ENCODE measurements at regions not wholly inside any gene's neighbourhood (a gene's known extent, or its start where the extent isn't known, plus 50 kb on each side); places are given as distances from the start of the nearest gene placed in this dataset.

DNA sequence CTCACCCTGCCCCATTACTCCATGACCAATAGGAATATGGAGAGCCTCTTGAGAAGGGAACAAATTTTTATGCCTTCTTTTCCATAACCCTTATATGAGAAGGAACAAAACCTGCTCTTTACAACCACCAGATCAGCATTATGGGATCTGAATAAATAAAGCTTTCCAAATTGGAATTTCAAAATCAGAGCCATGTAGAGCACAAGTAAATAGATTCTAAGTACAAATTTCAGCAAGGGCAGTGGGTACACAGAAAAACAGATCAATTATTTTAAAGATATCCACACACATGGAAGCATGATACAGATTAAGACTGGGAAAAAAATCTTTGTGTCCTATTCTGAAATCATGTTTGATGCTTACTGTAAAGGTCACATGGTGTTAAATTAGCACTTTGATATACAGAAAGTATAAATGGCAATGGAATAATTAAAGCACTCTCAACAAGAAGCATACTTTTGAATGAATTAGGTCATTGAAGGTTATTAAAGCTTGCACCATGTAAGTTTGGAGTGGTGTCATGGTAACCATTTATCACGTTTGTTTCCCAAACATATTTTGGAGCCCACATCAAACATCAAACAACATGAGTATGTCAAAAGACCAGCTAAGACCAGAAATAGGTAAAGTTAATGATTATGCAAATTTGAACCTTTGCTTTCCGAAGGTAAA, 75.9 kb upstream of the AVPR1A start:
- 64 to 69% methylated on average over 2 of the region's 2 CpGs for WGBS, 2 donors
- DNase-seq (ENCODE audit: low spot score in 2 of 2), result no peak
- no peaks in the 10 kb centered on the region for H3K36me3 ChIP-seq

DNA sequence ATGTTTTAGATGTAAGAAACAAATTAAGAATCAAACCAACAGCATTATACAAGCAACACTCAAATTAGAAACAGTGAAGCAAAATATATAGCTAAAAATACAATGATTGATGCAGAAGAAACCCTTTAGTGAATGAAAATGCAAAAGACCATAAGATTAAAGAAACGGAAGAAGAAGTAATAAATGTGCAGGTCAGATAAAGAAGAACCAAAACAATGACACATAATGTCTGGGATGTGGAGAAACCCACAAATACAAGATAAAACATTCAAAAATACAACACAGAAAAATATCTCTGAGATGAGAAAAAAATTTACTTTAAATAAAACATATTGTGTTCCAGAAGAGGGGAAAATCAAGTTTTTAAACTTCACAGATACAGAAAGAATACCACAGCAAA, 73.4 kb upstream of the AVPR1A start:
- Histone ChIP-seq H3K36me3 (no peaks in the 10 kb centered on the region), H3K27me3 (no peaks in the 10 kb centered on the region), H3K4me3 (no peak overlapping the region), H3K27ac (no peak overlapping the region), H3K9me3 (no peaks in the 10 kb centered on the region), H3K4me1 (no peaks in the 10 kb centered on the region)
- DNase-seq (ENCODE audit: low spot score in 2 of 2), result no peak
- WGBS, 2 donors, result 65 to 71% methylated on average over 1 of the region's 1 CpG
- TF ChIP-seq EP300 (IDR thresholded peaks at IDR 0.05), result no peak
- no peak for TF ChIP-seq POLR2A (IDR thresholded peaks at IDR 0.05)
- TF ChIP-seq, protein P1, sequence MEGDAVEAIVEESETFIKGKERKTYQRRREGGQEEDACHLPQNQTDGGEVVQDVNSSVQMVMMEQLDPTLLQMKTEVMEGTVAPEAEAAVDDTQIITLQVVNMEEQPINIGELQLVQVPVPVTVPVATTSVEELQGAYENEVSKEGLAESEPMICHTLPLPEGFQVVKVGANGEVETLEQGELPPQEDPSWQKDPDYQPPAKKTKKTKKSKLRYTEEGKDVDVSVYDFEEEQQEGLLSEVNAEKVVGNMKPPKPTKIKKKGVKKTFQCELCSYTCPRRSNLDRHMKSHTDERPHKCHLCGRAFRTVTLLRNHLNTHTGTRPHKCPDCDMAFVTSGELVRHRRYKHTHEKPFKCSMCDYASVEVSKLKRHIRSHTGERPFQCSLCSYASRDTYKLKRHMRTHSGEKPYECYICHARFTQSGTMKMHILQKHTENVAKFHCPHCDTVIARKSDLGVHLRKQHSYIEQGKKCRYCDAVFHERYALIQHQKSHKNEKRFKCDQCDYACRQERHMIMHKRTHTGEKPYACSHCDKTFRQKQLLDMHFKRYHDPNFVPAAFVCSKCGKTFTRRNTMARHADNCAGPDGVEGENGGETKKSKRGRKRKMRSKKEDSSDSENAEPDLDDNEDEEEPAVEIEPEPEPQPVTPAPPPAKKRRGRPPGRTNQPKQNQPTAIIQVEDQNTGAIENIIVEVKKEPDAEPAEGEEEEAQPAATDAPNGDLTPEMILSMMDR (IDR thresholded peaks at IDR 0.05), result no peak

More for the DNA sequence above, 75.9 kb upstream of the AVPR1A start:
- Histone ChIP-seq H3K27ac (no peak overlapping the region), H3K4me1 (no peaks in the 10 kb centered on the region), H3K9me3 (no peaks in the 10 kb centered on the region), H3K4me3 (no peak overlapping the region), H3K27me3 (no peaks in the 10 kb centered on the region)
- TF ChIP-seq POLR2A (IDR thresholded peaks at IDR 0.05) (no peak), EP300 (IDR thresholded peaks at IDR 0.05) (no peak)
- TF ChIP-seq, protein P1 (IDR thresholded peaks at IDR 0.05), result no peak

DNA sequence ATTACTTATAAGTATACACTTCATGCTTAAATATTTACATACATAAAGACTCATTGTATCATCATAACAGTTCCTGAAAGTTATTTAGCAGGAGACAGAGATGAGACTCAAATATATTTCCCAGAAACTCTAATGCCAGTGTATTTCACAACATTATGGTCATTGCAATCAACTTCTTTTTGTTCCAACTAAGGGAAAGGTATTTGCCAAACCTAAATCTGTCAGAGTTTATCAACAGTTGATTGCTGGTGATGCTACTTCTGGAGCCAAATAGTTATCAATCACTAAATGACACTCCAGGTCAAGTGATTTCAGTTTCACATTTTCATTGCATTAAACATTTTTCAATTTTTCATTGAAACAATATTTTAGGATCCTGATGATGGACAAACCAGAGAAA, 72.1 kb upstream of the AVPR1A start:
- no peak overlapping the region for H3K4me3 ChIP-seq
- H3K4me1 ChIP-seq, result no peaks in the 10 kb centered on the region
- H3K36me3 ChIP-seq, result no peaks in the 10 kb centered on the region
- DNase-seq (ENCODE audit: low spot score in 2 of 2), result no peak
- H3K9me3 ChIP-seq, result no peaks in the 10 kb centered on the region
- TF ChIP-seq, protein P1 (IDR thresholded peaks at IDR 0.05), result no peak
- TF ChIP-seq POLR2A (IDR thresholded peaks at IDR 0.05), result no peak
- TF ChIP-seq EP300 (IDR thresholded peaks at IDR 0.05), result no peak
- H3K27me3 ChIP-seq, result no peaks in the 10 kb centered on the region
- no peak overlapping the region for H3K27ac ChIP-seq

DNA sequence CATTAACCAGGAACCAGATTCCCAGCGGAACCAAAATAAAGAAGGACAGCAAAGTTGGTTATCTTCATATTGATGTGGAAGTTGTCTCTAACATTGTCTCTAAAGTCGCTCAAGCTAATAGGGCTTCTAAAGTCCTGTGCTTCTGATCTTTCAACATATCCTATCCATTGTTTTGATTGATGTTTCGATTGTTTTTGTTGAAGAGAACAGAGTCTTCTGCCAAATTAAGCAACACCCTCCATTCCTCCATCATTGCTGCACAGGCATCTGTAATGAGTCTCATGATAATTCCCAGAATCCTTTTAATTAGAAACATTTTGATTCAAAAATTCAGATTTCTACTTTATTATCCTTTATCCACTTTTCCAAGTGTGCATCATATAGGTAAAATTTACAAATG, 71.6 kb upstream of the AVPR1A start:
- no peak overlapping the region for H3K4me3 ChIP-seq
- H3K4me1 ChIP-seq, result no peaks in the 10 kb centered on the region
- H3K9me3 ChIP-seq, result no peaks in the 10 kb centered on the region
- no peaks in the 10 kb centered on the region for H3K36me3 ChIP-seq
- WGBS, 2 donors, result 82 to 84% methylated on average over 3 of the region's 3 CpGs
- TF ChIP-seq POLR2A (IDR thresholded peaks at IDR 0.05) (no peak), EP300 (IDR thresholded peaks at IDR 0.05) (peak in 1 of 2 donors; percentile 40)
- TF ChIP-seq, protein P1 (IDR thresholded peaks at IDR 0.05), result no peak
- no peak overlapping the region for H3K27ac ChIP-seq
- no peaks in the 10 kb centered on the region for H3K27me3 ChIP-seq
- DNase-seq (ENCODE audit: low spot score in 2 of 2), result no peak

DNA sequence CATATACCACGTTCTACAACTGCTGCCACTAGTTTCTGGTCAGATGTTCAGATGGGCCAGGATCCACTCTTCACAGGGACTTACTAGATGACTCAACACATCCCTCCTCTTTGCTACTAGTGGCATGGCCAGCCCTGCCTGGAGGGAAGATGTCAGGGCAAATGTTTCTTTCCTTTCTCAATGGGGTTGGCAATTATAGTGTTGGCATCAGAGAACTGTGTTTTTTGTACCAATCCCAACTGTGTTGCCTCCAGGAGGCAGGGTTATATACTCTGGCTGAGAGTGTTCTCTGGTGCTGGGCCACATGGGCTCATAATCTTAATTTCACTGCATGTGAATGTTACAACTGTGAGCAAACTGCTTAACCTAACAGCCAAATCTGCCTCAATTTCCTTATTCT, 69.9 kb upstream of the AVPR1A start:
- H3K4me3 ChIP-seq, result no peak overlapping the region
- no peak overlapping the region for H3K27ac ChIP-seq
- WGBS, 2 donors, result 53 to 78% methylated on average over 1 of the region's 1 CpG
- TF ChIP-seq, protein P1 (IDR thresholded peaks at IDR 0.05), result no peak
- TF ChIP-seq EP300 (IDR thresholded peaks at IDR 0.05) (no peak), POLR2A (IDR thresholded peaks at IDR 0.05) (no peak)
- no peaks in the 10 kb centered on the region for H3K9me3 ChIP-seq
- H3K4me1 ChIP-seq, result no peaks in the 10 kb centered on the region
- DNase-seq (ENCODE audit: low spot score in 2 of 2), result no peak
- no peaks in the 10 kb centered on the region for H3K36me3 ChIP-seq
- no peaks in the 10 kb centered on the region for H3K27me3 ChIP-seq
